ENCODE measurements at regions not wholly inside any gene's neighbourhood (a gene's known extent, or its start where the extent isn't known, plus 50 kb on each side); places are given as distances from the start of the nearest gene placed in this dataset.
A peak's percentile ranks its signal among the peaks of the same experiment; 100 is the strongest.

DNA sequence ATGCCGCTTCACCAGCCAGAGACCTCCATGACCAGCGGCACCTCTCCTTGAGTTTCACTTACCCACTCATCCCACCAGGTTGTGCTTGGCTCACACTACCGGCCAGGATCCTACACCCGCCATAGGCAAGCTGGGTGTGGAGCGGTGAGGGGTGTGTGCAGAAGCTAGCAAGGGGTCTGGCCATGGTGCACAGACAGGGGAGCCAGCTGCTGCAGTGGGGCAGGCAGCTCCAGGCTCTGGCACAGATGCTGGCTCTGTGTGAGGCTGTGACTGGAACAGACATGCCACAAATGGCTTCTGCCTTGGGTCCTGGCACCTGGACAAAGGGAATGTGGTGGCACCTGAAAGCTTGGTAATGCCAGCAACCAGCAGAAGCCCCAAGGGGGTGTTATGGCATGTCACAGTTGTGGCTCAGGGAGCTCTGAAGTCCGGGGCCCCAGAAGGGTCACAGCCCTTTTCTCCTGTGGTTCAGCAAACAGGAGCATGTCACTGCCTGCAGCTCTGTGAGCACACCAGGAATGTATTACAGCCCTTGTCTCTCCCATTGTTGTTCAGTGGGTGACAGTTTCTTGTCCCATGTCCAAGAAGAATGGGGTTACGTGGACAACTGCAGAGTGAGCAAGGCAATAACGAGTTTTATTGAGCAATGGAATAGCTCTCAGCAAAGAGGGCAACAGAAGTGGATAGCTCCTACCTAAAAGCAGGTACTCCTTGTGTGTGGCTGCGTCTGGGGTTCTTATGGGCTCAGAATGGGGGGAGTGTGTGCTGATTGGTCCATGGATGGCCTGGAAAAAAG is 2791.0 kb upstream of the PCDH20 start:
- H2BK120ac ChIP-seq (ENCODE audit: low read depth, low read length): no peak overlapping the region
- no peaks in the 10 kb centered on the region for H3K79me2 ChIP-seq (ENCODE audit: control insufficient read depth, insufficient read depth, low read length)
- no peaks in the 10 kb centered on the region for H3K36me3 ChIP-seq (ENCODE audit: control insufficient read depth, insufficient read depth, low read length)
- H3K27ac ChIP-seq (ENCODE audit: low read depth, low read length): no peak overlapping the region
- peak; percentile 4 for DNase-seq
- no peak overlapping the region for H3K4ac ChIP-seq (ENCODE audit: low read depth, low read length)
- no CpG with 5 or more reads among the region's 9 CpGs for WGBS (ENCODE audit: extremely low coverage, insufficient coverage, low lambda C conversion rate)
- H2BK5ac ChIP-seq (ENCODE audit: low read length): no peak overlapping the region
- H3K4me3 ChIP-seq (ENCODE audit: low read length): no peak overlapping the region
- H3K27me3 ChIP-seq (ENCODE audit: insufficient read depth, low read length, poor library complexity): no peaks in the 10 kb centered on the region
- no peak overlapping the region for H3K23ac ChIP-seq (ENCODE audit: low read length)
- no peak overlapping the region for H2BK15ac ChIP-seq (replicated peaks; ENCODE audit: low read depth)
- no peaks in the 10 kb centered on the region for H3K79me1 ChIP-seq (ENCODE audit: low read length)
- H3K18ac ChIP-seq (ENCODE audit: low read length): no peak overlapping the region
- no peak overlapping the region for H3K4me2 ChIP-seq (ENCODE audit: low read length)
- H4K8ac ChIP-seq (ENCODE audit: low read depth, low read length): no peak overlapping the region
- H3K4me1 ChIP-seq (ENCODE audit: control insufficient read depth, low read depth, low read length): no peaks in the 10 kb centered on the region
- no peak overlapping the region for H2AK5ac ChIP-seq (ENCODE audit: low read length)
- H3K56ac ChIP-seq (ENCODE audit: low read length): no peak overlapping the region
- no peak overlapping the region for H3K9ac ChIP-seq (ENCODE audit: low read length)
- H4K5ac ChIP-seq (ENCODE audit: low read length): no peak overlapping the region

DNA sequence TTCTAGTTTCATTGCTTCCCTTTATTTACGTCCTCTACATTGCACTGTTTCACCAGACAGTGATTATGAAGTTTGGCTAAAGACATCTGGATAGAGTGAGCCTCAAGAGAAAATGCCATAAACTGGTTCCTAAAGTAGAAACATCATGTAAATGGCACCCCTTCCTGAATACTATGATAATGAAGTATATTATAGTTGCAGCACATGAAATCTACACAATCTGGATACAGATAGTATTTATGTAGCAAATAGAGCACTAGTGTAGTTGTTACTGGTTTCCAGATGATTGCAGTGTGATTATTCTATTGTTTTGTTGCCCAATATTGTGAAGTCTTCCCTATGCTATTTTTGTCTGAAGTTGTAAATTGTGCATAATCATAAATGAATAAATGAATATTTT is 2786.9 kb upstream of the PCDH20 start:
- Histone ChIP-seq H3K27ac (ENCODE audit: low read depth, low read length) (no peak overlapping the region), H4K5ac (ENCODE audit: low read length) (no peak overlapping the region), H3K56ac (ENCODE audit: low read length) (no peak overlapping the region), H2BK5ac (ENCODE audit: low read length) (no peak overlapping the region), H3K36me3 (ENCODE audit: control insufficient read depth, insufficient read depth, low read length) (no peaks in the 10 kb centered on the region), H3K79me2 (ENCODE audit: control insufficient read depth, insufficient read depth, low read length) (no peaks in the 10 kb centered on the region), H3K79me1 (ENCODE audit: low read length) (no peaks in the 10 kb centered on the region), H4K8ac (ENCODE audit: low read depth, low read length) (no peak overlapping the region), H2BK120ac (ENCODE audit: low read depth, low read length) (no peak overlapping the region), H3K4ac (ENCODE audit: low read depth, low read length) (no peak overlapping the region), H3K18ac (ENCODE audit: low read length) (no peak overlapping the region), H3K23ac (ENCODE audit: low read length) (no peak overlapping the region), H3K4me1 (ENCODE audit: control insufficient read depth, low read depth, low read length) (no peaks in the 10 kb centered on the region), H3K4me3 (ENCODE audit: low read length) (no peak overlapping the region), H3K27me3 (ENCODE audit: insufficient read depth, low read length, poor library complexity) (no peaks in the 10 kb centered on the region), H2AK5ac (ENCODE audit: low read length) (no peak overlapping the region), H3K4me2 (ENCODE audit: low read length) (no peak overlapping the region), H3K9ac (ENCODE audit: low read length) (no peak overlapping the region), H2BK15ac (replicated peaks; ENCODE audit: low read depth) (no peak overlapping the region)
- no peak for DNase-seq
- WGBS (ENCODE audit: extremely low coverage, insufficient coverage, low lambda C conversion rate): no CpG with 5 or more reads among the region's 1 CpG

DNA sequence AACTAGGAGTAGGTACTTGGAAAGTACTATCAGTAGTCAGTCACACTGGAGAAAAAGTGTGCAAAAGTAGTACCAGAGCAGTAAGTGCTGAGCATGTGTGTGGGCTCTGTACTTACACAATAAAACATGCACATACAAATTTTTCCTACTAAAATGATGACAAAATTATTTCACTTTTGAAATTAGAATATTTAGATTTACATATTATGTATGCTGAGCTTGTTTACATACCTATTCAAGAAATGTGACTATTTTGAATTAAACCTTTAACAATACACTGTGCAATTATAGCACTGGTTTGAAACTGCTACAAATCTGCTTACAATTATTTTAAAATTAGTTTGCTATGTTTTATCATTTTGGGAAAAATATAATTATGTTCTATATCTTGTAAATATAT is 2781.6 kb upstream of the PCDH20 start:
- no peaks in the 10 kb centered on the region for H3K27me3 ChIP-seq (ENCODE audit: insufficient read depth, low read length, poor library complexity)
- no peaks in the 10 kb centered on the region for H3K36me3 ChIP-seq (ENCODE audit: control insufficient read depth, insufficient read depth, low read length)
- H3K4me1 ChIP-seq (ENCODE audit: control insufficient read depth, low read depth, low read length): no peaks in the 10 kb centered on the region
- no peak for DNase-seq
- H2BK120ac ChIP-seq (ENCODE audit: low read depth, low read length): no peak overlapping the region
- no peak overlapping the region for H2AK5ac ChIP-seq (ENCODE audit: low read length)
- no peak overlapping the region for H3K4me2 ChIP-seq (ENCODE audit: low read length)
- no peak overlapping the region for H3K18ac ChIP-seq (ENCODE audit: low read length)
- no peak overlapping the region for H2BK15ac ChIP-seq (replicated peaks; ENCODE audit: low read depth)
- no peak overlapping the region for H3K4ac ChIP-seq (ENCODE audit: low read depth, low read length)
- no peak overlapping the region for H2BK5ac ChIP-seq (ENCODE audit: low read length)
- H3K27ac ChIP-seq (ENCODE audit: low read depth, low read length): no peak overlapping the region
- no peaks in the 10 kb centered on the region for H3K79me2 ChIP-seq (ENCODE audit: control insufficient read depth, insufficient read depth, low read length)
- no peaks in the 10 kb centered on the region for H3K79me1 ChIP-seq (ENCODE audit: low read length)
- no peak overlapping the region for H3K56ac ChIP-seq (ENCODE audit: low read length)
- no peak overlapping the region for H3K23ac ChIP-seq (ENCODE audit: low read length)
- H4K5ac ChIP-seq (ENCODE audit: low read length): no peak overlapping the region
- no peak overlapping the region for H4K8ac ChIP-seq (ENCODE audit: low read depth, low read length)
- no peak overlapping the region for H3K4me3 ChIP-seq (ENCODE audit: low read length)
- no peak overlapping the region for H3K9ac ChIP-seq (ENCODE audit: low read length)

DNA sequence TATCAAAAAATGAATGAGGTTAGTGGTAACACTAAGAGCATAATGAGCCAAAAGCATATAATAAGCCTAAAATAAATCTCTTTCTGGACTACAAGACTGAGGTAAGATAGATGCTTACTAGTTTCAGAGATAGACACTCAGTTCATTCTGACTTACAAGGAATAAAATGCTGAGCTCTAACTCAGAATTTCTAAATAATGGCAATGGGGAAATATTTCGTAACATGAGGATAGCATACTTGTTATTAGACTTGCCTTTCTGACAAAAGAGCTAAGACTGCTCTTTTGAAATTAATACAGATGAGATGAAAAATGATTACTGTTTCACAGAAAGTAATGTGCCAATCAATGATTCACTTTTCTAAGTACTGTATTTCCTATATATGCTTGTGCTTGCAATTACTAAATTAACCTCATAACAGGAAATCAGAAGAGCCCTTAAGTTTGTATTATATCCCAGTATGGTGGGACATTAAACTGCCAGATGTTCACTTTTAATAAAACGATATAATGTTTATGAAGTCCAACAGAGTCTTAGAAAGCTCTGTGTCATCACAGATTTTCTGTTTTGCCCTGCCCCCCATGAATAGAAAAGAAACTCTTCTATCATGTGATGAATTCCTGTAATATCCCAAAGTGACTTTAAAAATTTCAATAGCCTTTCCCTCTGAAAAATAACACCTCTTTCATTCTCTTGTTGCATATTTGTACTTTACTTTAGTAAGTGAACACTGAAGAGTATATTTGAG is 2771.0 kb upstream of the PCDH20 start:
- no peak overlapping the region for H3K4me3 ChIP-seq (ENCODE audit: low read length)

DNA sequence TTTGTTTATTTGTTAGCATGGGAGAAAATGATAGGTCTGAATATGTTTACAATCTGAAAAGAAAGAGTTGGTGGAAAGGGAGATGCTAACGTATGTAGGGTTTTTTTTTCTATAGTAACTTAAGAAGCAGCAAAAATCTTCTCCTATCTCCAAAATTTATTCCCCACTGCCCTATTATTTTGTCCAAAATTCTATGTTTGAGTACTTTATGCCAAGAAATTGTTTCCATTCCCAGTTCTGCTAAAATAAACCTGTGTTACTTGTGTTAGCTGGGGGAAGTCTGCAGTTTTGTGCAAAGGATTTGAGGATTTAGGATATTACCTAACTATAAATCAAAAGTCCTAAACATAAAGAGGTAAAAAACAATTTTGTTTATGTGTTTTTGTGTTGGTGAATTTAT is 2770.4 kb upstream of the PCDH20 start:
- Histone ChIP-seq H4K8ac (ENCODE audit: low read depth, low read length) (no peak overlapping the region), H3K27me3 (ENCODE audit: insufficient read depth, low read length, poor library complexity) (no peaks in the 10 kb centered on the region), H3K4ac (ENCODE audit: low read depth, low read length) (no peak overlapping the region), H2BK15ac (replicated peaks; ENCODE audit: low read depth) (no peak overlapping the region), H3K18ac (ENCODE audit: low read length) (no peak overlapping the region), H2AK5ac (ENCODE audit: low read length) (no peak overlapping the region), H3K4me2 (ENCODE audit: low read length) (no peak overlapping the region), H3K79me2 (ENCODE audit: control insufficient read depth, insufficient read depth, low read length) (no peaks in the 10 kb centered on the region), H3K4me3 (ENCODE audit: low read length) (no peak overlapping the region), H3K56ac (ENCODE audit: low read length) (no peak overlapping the region), H3K79me1 (ENCODE audit: low read length) (no peaks in the 10 kb centered on the region), H3K4me1 (ENCODE audit: control insufficient read depth, low read depth, low read length) (no peaks in the 10 kb centered on the region), H3K23ac (ENCODE audit: low read length) (no peak overlapping the region), H4K5ac (ENCODE audit: low read length) (no peak overlapping the region), H3K27ac (ENCODE audit: low read depth, low read length) (no peak overlapping the region), H2BK5ac (ENCODE audit: low read length) (no peak overlapping the region), H3K9ac (ENCODE audit: low read length) (no peak overlapping the region), H2BK120ac (ENCODE audit: low read depth, low read length) (no peak overlapping the region), H3K36me3 (ENCODE audit: control insufficient read depth, insufficient read depth, low read length) (no peaks in the 10 kb centered on the region)
- WGBS (ENCODE audit: extremely low coverage, insufficient coverage, low lambda C conversion rate): no CpG with 5 or more reads among the region's 1 CpG
- no peak for DNase-seq

More for the DNA sequence above, 2771.0 kb upstream of the PCDH20 start:
- DNase-seq: no peak
- Histone ChIP-seq H2BK5ac (ENCODE audit: low read length) (no peak overlapping the region), H3K4ac (ENCODE audit: low read depth, low read length) (no peak overlapping the region), H3K56ac (ENCODE audit: low read length) (no peak overlapping the region), H3K36me3 (ENCODE audit: control insufficient read depth, insufficient read depth, low read length) (no peaks in the 10 kb centered on the region), H2BK15ac (replicated peaks; ENCODE audit: low read depth) (no peak overlapping the region), H3K9ac (ENCODE audit: low read length) (no peak overlapping the region), H2AK5ac (ENCODE audit: low read length) (no peak overlapping the region), H3K79me1 (ENCODE audit: low read length) (no peaks in the 10 kb centered on the region), H3K23ac (ENCODE audit: low read length) (no peak overlapping the region), H4K8ac (ENCODE audit: low read depth, low read length) (no peak overlapping the region), H2BK120ac (ENCODE audit: low read depth, low read length) (no peak overlapping the region), H3K27ac (ENCODE audit: low read depth, low read length) (no peak overlapping the region), H4K5ac (ENCODE audit: low read length) (no peak overlapping the region), H3K79me2 (ENCODE audit: control insufficient read depth, insufficient read depth, low read length) (no peaks in the 10 kb centered on the region), H3K4me1 (ENCODE audit: control insufficient read depth, low read depth, low read length) (no peaks in the 10 kb centered on the region), H3K27me3 (ENCODE audit: insufficient read depth, low read length, poor library complexity) (no peaks in the 10 kb centered on the region), H3K18ac (ENCODE audit: low read length) (no peak overlapping the region), H3K4me2 (ENCODE audit: low read length) (no peak overlapping the region)
- WGBS (ENCODE audit: extremely low coverage, insufficient coverage, low lambda C conversion rate): no CpG with 5 or more reads among the region's 2 CpGs
